NCI-H460 (cell line): ENCODE measurements at regions not wholly inside any gene's neighbourhood (a gene's known extent, or its start where the extent isn't known, plus 50 kb on each side); places are given as distances from the start of the nearest gene placed in this dataset.
A peak's percentile ranks its signal among the peaks of the same experiment; 100 is the strongest.
"Not testable (repeated sequence)": the region's sequence is repeated elsewhere in the genome, so short reads cannot be mapped to it uniquely, and the experiment has no call there.

ENCODE experiments used
- DNase-seq: peaks from one replicate; pipeline ENCODE4 v3.0.0-alpha.2; 2016; ENCODE audit warnings: low read depth; ENCODE audit errors: extremely low read depth

GRCh38 chr15:69595009-69595791 is 142.6 kb downstream of the RPLP1 start:
- DNase-seq: peak; percentile 50

GRCh38 chr15:69597061-69597592 is 144.5 kb downstream of the RPLP1 start:
- no peak for DNase-seq

DNA sequence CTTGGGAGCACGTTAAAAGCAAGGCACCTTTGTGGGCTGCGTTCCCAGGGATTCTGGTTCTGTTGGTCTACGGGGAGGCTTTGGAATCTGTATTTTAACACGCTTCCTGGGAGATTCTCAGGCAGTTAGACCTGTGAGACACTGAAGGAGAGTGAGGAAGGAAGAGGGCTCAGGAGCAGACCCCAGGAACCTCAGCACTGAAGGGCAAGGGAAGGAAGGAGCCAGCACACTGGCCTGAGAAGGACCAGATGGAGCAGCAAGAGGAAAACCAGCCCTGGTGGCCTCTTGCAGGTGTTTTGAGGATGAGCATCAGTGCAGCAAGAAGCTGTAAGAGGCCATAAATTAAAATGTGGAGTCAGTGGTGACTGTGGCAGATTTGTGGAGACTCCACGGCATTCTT is 146.7 kb downstream of the RPLP1 start:
- DNase-seq: no peak

DNA sequence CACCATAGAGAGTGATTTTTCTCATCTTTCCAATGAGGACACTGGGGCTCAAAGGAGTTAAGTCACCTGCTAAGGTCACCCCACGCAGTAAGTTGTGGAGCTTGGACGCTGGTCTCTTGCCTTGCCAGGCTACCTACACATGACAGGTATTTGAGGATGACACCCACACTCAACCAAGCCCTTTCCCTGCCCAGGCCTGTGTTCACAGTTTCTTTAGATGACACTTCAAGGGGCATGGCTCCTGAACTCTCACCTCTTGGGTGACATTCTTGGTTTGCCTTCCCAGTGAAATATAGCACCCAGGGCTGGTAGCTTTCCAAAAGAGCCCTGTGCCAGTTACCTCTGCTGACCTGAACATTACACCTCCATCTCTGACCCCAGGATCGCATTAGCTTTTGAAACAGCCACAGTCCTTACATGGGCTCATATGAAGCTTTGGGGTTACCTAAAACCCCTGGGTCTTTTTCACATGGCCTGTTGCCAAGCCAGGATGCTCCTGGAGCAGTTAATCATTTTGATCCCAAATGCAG is 148.0 kb downstream of the RPLP1 start:
- no peak for DNase-seq

GRCh38 chr15:69601711-69602504 is 149.3 kb downstream of the RPLP1 start:
- DNase-seq: no peak

- no peak for DNase-seq
Observed at GRCh38 chr15:69602921-69603320, 150.3 kb downstream of the RPLP1 start.

- DNase-seq: no peak
Observed at GRCh38 chr15:69603369-69604071, 150.9 kb downstream of the RPLP1 start.

GRCh38 chr15:69604072-69604411 is 151.4 kb downstream of the RPLP1 start:
- no peak for DNase-seq

GRCh38 chr15:69606144-69606543 is 153.5 kb downstream of the RPLP1 start:
- no peak for DNase-seq

DNA sequence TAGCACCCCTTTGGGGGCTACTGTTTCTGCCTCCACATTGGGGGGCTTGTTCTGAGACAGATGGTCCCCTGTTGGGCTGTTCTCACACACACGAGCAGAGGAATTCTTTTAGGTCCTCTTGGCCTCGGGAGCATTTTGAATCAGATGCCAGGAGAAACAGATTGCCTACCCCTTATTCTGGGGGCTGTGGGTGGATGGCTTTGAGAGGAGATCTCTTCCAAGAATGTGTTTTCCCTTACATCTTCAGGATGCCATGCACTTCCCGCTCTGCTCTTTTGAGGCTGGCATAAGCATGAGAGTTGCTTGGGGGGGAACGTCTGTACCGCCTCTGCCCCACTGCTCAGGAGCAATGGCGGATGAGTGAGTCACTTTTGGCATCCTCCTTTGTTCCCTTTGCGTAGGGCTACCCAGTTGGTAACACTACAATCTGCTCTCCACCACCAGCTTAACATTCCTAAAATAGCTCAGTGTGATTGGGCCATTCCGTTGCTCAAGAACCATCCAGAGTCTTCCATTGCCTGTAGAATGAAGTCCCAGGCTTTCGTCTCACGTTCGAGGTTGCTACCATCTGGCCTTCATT is 154.4 kb downstream of the RPLP1 start:
- no peak for DNase-seq

DNA sequence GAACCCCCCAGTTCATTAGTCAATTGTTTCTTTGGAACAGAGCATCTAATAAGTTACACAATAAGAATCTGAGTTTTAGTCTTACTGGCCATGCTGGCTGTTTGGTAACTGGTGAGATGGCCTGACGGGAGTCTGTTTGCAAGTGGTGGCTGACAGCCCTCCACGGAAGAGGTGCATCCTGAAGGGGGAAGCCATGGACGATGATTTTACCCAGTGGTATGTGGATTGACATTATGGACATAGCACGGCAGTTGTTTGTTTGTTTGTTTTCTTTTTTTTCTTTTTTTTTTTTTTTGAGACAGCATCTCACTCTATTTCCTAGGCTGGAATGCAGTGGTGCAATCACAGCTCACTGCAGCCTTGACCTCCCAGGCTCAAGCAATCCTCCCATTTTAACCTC is 156.0 kb downstream of the RPLP1 start:
- DNase-seq: no peak

- no peak for DNase-seq
Observed at GRCh38 chr15:69609176-69609575, 156.6 kb downstream of the RPLP1 start.

DNA sequence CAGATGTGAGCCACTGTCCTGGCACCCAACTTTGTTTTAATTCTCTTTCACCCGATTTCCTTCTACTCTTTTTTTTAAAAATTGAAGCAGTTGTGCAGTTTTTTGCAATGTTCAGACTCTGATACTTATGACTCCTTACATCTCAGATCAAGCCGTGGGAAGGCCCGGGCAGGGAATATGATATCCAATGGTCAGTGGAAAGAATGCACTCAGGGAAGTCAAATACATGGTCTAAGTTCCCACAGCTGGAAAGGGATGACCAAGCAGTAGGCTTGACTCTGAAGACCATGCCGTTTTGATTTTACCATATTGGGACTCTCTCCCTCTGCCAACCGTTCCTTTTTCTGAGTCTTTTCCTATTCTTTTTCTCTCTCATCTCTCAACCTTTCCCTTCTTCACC is 157.2 kb downstream of the RPLP1 start:
- no peak for DNase-seq

DNA sequence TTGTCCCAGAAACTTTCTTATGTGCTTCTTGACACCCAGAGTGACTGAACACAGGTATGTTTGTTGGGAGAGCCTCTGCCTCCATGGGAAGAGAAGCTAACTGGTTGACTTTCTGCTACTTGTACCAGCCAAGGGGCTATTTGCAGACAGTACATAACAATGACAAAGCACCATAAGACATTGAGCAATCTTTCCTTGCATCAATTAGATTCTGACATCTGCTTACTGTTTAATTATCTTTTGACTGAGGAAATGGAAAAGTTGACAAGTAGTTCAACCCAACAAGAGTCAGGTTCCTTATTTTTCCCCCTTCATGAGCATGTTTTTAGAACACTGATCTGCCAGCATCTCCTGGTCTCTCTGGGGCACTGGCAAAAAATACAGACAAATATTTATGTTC is 157.7 kb downstream of the RPLP1 start:
- no peak for DNase-seq

GRCh38 chr15:69610858-69611257 is 158.2 kb downstream of the RPLP1 start:
- no peak for DNase-seq

GRCh38 chr15:69612112-69612511 is 159.5 kb downstream of the RPLP1 start:
- DNase-seq: no peak

- no peak for DNase-seq
Observed at GRCh38 chr15:69613182-69613581, 160.6 kb downstream of the RPLP1 start.

- DNase-seq: no peak
Observed at GRCh38 chr15:69613988-69614387, 161.4 kb downstream of the RPLP1 start.

DNA sequence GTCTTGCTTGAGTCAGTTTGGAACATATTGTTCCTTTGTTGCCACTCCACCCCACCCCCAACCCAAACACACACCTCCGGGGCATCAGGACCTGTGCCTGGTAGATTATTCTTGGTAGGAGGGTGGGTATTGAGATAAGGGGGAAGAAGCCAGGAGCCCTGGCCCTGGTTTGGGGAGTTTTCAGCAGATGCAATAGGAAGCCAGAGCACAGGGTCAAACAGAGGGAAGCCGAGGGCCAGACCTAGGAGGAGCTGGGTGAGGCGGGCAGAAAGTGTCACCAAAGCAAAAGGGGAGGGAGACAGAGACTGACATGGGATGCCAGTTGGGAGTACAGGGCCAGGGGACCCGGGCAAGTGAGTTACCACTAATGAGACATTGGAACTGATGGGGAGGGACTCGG is 163.1 kb downstream of the RPLP1 start:
- no peak for DNase-seq

DNA sequence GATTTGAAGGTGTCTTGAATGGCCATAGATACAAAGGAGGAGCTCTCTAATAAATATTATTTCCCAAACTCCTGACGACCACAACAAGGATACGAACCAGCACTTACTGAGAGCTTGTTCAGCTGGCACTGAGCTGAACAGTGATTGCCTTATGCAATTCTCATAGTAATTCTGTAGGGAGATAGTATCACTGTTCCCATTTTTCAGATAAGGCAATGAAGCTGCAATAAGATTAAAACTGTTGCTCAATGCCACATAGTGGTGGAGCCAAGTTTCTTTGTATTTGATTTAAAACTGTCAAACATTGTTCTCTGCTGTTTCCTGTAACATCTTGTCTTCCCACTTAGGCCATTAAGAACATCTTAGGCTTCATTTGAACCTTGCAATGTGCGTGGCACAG is 163.9 kb downstream of the RPLP1 start:
- DNase-seq: no peak

DNA sequence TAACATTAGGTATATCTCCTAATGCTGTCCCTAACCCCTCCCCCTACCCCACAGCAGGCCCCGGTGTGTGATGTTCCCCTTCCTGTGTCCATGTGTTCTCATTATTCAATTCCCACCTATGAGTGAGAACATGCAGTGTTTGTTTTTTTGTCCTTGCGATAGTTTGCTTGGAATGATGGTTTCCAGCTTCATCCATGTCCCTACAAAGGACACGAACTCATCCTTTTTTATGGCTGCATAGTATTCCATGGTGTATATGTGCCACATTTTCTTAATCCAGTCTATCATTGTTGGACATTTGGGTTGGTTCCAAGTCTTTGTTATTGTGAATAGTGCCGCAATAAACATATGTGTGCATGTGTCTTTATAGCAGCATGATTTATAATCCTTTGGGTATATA is 164.5 kb downstream of the RPLP1 start:
- not testable (repeated sequence) for DNase-seq
